EL (cell line): ENCODE measurements at regions not wholly inside any gene's neighbourhood (a gene's known extent, or its start where the extent isn't known, plus 50 kb on each side); places are given as distances from the start of the nearest gene placed in this dataset.
"Not testable (repeated sequence)": the region's sequence is repeated elsewhere in the genome, so short reads cannot be mapped to it uniquely, and the experiment has no call there.

ENCODE experiments used
- DNase-seq: peaks from one replicate; pipeline ENCODE4 v3.0.0-alpha.2; 2016

GRCh38 chr6:170192905-170193304, 98.0 kb downstream of the DLL1 start:
- no peak for DNase-seq

GRCh38 chr6:170192101-170192500, 98.8 kb downstream of the DLL1 start:
- not testable (repeated sequence) for DNase-seq

GRCh38 chr6:170190046-170190445, 100.8 kb downstream of the DLL1 start:
- no peak for DNase-seq

- no peak for DNase-seq
Observed at GRCh38 chr6:170189236-170189635, 101.6 kb downstream of the DLL1 start.

- no peak for DNase-seq
Observed at GRCh38 chr6:170188571-170189001, 102.3 kb downstream of the DLL1 start.

- no peak for DNase-seq
Observed at GRCh38 chr6:170187669-170188566, 103.0 kb downstream of the DLL1 start.

- DNase-seq, result no peak
Observed at GRCh38 chr6:170186941-170187668, 103.8 kb downstream of the DLL1 start.

GRCh38 chr6:170186006-170186935, 104.6 kb downstream of the DLL1 start:
- no peak for DNase-seq

- DNase-seq, result no peak
Observed at GRCh38 chr6:170185175-170185978, 105.5 kb downstream of the DLL1 start.

- no peak for DNase-seq
Observed at GRCh38 chr6:170184316-170184715, 106.6 kb downstream of the DLL1 start.

- no peak for DNase-seq
Observed at GRCh38 chr6:170183521-170183920, 107.4 kb downstream of the DLL1 start.

- no peak for DNase-seq
Observed at GRCh38 chr6:170182781-170183120, 108.1 kb downstream of the DLL1 start.

GRCh38 chr6:170182093-170182780, 108.6 kb downstream of the DLL1 start:
- DNase-seq, result no peak

GRCh38 chr6:170181338-170181690, 109.6 kb downstream of the DLL1 start:
- DNase-seq, result no peak

- DNase-seq, result no peak
Observed at GRCh38 chr6:170180671-170181337, 110.1 kb downstream of the DLL1 start.

- DNase-seq, result no peak
Observed at GRCh38 chr6:170179616-170180324, 111.1 kb downstream of the DLL1 start.

- peak; percentile 55 for DNase-seq
Observed at GRCh38 chr6:170178561-170179477, 112.1 kb downstream of the DLL1 start.

- no peak for DNase-seq
Observed at GRCh38 chr6:170177772-170178560, 112.9 kb downstream of the DLL1 start.
